Stimulated activated CD4-positive, alpha-beta T cell treated with anti-CD3 and anti-CD28 coated beads, Interleukin-2, amount 100 ng/mL, for 24 hours (primary cell): ENCODE measurements at regions not wholly inside any gene's neighbourhood (a gene's known extent, or its start where the extent isn't known, plus 50 kb on each side); places are given as distances from the start of the nearest gene placed in this dataset.

ENCODE experiments used
- DNase-seq, 2 donors: peaks; one replicate each; pipeline ENCODE4 v3.0.0-alpha.2; 2020

DNA sequence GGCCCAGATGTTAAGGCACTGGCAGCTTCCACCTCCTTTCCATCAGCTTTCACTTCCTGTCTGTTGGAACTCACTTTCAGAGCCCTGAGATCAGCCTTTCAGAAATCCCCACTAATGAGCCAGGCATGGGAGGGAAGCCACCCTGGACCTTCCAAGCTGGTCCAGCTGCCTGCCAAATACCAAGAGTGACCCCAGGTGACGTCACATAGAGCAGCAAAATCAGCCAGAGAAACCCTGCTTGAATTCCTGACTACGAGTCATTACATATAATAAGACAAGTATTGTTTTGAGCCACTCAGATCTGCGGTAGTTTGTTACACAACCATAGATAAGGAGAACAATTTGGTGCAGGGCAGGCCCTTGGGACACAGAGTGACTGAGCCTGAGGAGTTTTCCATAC lies 556.0 kb upstream of the JAG1 start:
- no peak for DNase-seq

DNA sequence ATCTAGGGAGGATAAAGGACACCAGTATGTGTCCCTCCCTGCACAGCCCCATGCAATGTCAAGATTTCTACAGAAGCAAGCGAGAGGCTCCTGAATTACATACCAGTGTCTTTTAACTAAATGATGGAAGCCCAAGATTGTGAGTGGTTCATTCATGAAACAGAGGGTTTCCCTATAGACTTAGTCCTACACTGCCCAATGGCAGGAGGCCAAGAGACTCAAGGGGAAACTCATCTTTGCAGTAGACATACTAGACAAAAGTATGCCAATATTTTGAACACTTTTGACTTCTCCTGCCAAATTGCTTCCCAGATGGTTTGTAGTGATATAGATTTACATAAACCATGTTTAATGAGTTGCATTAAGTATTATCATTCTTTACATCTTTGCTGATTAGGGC lies 557.2 kb upstream of the JAG1 start:
- no peak for DNase-seq

DNA sequence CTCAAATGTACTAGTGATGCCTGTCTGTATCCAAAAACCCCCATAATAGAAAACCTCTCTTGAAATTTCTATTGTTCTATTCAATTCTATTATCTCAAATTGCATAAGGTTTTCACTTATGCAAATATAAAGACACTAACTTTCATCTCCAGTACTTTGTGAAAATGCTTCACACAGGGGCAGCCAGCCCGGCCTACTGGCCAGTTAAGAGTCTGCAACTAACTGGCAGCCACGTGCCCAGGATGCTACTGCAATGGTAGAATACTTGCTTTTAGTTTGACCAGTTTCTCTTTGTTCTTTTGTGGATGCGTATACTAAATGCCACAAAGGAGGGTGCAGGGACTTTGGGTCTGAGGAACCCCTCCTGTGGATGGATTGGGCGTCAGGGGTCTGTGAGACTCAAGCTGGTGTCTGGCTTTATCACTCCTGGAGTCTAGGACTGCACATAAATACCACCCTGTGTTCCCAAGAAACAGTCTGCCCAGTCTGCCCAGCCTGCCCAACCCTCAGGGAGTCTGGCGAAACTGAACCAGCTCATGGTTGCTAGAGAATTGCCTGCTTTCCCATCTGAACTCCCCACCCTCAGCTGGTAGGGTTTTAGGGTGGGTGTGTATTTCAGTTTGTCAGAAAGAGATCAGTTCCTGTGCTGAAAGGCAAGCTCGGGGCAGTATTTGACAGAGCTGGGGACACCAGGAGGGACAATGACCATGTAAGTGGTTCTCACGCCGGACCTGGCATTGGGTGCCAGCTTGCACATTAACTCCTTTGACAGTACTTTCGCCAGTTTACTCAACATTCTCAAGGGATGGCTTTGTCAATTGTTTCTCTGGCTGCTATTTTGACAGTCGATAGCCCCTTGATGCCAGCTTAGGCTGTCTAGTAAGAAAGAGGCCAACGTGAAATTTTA lies 558.2 kb upstream of the JAG1 start:
- DNase-seq = no peak

DNA sequence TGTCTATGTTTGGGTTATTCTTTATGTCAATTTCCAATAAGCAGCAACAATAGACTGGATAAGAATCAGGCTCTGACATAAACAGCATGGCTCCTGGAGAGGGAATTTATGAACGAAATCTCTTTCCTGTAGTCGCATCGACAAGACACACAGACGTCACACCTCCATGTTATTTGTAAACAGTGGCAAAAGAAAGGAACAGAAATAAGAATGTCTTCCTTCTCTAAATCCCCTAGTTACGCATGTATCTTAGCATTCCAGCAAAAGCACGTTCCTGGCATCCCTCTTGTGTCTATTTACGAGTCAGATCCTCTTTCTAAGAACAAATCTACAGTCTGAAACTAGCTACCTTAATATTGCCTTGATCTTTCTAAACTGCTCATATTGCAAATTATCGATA lies 559.1 kb upstream of the JAG1 start:
- DNase-seq = no peak

DNA sequence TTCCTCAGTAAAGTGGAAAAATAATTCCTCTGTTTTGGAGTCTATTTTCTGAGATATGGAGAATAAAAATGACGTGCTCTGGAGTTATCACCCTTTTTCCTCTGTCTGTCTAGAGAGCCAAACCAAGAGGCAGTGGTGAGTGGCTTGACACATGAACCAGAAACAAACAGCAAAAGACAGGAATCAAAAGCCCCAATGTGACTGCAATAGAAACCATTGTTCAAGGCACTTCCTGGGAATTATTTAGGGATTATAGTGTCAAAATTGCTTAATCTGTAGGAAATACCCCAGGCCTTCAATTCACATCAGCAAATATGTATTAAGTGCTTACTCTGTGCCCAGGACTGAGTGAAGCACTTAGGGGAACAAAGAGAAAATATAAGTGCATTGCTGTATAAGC lies 560.4 kb upstream of the JAG1 start:
- no peak for DNase-seq

DNA sequence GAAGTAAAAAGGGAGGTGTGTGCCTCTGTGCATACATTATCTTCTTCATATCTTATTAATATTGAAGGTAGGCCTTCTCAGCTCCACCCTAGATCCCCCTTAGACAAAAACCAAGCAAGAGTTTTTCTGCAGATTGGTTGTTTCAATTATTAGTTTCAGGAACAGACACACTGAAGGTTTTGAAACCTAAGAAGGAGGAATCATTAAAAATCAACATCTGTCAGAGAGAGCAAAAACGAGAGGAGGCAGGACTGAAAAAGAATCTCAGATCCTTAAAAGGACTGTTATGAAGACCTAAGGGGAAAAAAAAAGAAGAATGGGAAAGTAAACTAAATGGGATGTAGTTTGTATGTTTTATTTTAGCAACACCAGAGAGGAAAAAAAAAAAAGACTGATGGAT lies 560.8 kb upstream of the JAG1 start:
- DNase-seq = no peak

DNA sequence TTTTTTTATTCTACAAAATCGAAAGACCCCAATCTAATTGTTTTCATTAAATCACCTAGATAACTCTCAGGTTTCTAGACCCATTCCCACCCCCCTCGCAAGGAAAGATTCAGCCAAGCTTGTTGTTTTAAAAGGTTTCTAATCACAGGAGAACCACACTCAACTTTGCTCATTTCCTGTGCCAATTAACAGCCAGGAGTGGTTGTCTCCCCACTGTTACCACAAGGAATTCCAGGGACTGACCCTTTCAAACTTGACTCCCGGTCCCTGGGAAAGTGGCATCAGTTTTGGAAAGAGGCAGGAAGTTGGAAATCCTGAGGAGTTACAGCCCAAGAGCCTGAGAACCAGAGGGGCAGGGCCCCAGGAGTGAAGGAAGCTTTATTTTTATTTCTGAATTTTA lies 561.3 kb upstream of the JAG1 start:
- no peak for DNase-seq

DNA sequence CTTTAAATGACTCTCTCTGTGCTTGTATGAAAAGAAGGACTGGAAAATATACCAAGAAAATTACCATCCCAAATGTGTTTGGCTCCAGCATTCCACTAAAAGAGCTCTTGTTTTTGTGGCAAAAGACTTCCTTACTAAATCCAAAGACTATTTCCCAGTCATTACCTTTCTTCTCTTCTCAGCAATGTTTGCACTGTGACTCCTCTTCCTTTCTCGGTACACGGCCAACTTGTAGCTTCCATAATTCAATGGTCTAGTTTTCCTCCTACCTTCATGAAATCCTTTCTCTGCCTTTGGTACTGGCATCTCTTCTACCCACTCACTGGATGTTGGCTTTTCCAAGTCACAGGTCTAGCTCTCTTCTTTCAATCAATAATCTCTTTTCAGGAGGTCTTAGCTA lies 568.5 kb upstream of the JAG1 start:
- no peak for DNase-seq

DNA sequence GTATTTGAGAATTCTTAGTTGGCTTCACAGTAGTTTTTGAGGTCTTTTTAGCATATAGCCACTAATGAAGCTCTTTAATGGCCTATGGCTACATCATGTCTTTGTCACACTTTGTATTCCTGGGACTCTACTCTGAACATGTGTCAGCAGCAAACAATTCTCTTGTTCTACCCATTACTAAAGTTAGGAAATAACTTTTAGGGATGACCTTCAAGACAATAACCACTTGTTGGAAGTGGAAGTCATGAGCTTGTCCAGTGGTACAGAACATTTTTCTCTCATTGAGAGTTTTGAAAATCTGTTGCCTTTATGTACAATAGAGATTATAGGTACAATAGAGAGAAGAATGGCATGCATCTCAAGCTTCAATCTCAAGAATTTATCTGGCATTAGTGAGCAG lies 571.6 kb upstream of the JAG1 start:
- no peak for DNase-seq

DNA sequence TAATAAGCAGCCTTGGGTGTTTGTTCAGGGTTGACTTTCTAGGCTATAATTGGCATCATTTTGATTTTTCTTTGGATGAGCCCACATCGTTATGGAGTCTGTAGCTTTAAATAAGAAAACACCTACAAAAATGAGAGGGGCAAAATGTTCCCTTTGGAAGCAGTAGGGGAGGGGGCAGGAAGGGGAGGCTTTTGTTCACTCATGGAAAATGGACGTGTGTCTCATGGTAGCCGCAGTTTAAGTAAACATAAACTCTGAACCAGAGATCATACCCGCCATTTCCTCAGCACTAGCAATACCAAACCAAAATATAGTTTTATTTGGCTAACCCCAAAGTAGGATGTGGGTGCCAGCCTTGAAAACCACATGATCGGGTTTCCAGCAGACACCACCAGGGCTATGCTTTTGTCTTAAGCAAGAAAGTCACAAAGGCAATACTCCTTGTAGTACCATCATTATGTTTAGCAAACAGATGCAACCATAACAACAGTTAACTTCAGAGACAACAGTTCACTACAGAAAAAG lies 572.5 kb upstream of the JAG1 start:
- no peak for DNase-seq

DNA sequence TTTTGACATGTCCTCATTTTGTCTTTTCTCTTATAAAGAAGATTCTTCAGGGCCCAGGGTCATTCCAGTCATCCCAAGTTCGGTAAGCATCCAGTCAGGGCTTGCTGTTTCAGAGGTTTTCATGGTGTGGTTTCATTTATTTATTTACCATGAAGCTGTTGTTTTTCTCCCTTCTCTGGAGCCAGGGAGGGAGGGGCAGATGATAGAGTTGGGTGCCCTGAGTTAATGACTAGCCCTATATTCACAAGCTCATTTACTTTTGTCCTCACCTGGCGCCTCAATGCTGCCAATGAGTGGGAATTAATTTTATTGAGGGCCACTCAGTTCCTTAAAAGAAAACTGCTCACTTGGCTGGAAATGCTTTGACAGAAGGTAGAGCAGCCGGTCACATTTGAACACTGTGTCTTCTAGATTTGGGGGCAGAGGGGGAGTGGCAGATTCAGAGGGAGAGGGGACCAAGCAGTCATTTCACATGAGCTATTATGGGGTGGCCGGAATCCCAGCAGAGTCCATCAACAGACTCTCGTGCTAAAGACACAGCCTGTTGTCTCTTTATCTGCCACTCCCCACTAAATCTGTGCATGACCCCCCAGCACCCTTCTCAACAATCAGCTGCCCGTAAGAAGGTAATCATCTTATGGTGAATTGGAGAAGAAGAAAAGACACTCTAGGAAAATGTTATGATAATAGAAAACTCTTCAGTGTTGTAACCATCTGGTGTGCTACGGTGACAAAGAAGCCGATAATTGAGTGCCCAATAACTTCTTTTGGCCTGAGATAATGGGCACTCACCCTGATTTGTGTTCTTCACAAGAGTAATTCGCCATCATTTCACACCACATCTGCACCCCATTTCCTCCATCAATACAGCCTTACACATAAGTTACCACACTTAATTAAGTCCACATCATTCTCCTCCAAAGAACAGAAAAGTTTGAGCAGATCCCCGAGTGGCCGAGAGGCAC lies 573.5 kb upstream of the JAG1 start:
- no peak for DNase-seq

DNA sequence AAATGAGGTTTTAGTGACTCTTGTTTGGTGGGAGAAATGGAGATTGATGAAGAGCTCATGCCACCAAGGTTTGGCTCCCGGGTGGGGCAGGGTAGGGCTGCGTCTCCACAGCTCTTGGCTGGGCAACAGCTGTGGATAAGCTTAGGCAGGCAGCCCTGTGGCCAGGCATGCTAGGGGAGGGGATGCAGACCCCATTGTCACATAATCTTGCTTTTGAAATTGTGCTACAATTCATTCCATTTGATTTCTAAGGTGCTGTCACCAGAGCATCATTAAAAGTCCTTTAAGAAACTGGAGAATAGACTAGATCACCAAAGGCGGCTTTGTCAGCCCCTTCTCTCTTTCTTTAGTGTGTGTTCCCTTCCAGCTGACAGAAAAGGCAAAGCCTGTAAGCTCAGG lies 574.2 kb upstream of the JAG1 start:
- DNase-seq = no peak

DNA sequence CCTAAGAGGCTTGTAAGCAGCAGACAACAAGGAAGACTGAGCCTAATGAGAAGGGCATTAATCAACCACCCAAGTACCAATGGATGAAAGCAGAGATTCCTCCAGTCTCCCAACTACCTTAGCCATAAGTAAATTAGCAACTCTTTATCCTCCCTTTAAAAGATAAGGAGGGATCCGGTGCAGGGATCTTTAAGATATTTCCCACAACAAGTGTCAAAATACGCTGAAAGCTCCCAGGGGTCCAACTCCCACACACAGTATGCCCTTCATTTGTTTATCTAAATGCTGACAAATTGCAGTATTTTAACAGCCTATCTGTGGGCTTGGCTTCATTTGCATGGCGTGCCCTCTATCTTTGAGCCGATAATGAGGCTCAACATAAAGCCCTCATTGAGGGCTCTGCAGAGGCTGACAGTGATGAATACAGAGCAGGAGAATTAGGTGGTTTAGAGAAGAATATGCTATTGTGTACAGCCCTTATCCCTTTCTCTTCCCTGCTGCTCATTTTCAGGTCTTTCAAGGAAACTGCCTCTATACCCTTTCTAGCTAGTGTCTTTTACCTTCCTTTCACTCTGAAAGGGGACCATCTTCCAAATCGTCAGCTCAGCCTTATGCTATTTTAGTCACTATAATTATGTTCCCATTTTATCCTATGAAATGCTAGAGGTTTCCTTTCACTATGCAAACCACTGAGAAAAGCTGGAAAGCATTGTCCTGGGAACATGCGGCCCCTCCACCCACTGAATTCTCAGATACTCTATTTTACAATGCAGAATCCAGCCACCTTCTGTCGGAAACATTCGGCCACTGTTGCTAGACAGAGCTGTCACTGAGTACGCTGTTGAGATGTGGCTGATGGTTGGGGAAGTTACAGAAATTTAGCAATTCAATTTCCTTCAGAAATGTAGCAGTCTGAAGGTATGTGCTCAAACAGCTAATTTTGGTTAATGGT lies 575.2 kb upstream of the JAG1 start:
- DNase-seq = no peak

DNA sequence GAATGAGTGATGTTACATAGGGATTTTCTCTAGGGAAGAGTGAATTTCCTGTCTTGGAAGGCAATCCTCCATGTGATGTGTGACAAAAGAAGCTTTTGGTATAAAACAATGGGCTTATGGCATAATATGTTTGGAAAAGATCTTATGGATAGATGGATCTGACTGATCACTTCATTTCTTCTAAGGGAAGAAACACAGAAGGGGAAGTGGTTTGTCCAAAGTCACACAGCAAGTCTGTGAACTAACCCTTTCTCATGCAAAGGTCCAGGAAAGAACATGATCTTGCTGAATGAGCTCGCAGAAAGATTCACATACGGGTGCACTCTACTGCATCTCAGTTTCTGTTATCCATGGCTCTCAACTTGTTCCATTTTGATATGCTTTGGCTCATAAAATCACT lies 575.9 kb upstream of the JAG1 start:
- no peak for DNase-seq

DNA sequence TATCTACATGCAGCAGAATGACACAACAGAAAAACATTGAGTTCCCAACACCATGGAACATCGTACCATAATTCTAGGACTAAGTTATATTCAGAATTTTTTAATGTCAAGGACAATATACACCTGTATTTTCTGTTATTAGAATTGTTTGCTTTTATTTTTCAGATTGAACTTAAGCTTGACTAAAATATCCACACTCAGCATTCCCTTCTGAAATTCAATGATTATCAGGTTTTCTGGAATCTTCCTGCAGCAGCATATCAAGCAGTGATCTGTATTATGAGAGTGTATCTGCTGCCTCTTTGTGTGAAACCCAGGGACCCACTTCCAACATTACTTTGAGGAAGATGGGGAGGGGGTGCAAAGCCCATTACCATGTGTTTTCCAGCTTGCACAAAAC lies 578.6 kb upstream of the JAG1 start:
- DNase-seq = no peak

DNA sequence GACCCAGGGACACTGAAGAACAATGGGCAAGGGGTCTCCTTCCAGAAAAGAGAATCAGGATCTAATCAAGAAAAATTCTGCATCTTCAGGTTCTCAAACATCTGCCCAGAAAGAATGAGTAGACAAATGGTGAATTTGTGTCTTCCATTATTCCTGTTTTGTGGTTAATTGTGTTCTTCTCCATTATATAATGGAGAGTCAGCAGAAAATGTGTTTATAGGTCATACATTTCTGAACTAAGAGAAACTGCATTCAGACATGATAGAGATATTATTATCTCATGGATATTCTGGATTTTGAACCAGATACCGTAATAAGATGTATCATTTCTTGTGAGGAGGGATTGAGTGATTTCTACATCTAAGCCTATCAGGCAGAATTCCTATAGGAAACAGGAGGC lies 581.7 kb upstream of the JAG1 start:
- no peak for DNase-seq

DNA sequence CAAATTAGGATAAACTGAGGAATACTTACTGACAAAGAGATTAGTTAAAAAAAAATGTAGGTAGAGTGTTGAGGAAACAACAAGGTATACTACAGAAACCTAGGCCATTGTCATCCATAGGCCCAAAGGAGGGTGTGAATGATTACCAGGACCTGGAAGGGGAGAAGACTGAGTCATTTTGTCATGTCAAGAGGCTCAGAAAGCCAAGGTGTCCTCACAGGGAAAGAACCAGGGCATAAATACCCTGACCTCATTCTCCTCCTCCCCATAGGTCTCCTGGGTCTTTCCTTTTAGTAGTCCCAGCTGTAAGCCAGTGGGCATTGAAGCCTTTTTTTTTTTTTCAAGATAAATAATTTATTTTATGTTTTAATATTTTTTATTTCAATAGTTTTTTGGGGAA lies 582.1 kb upstream of the JAG1 start:
- no peak for DNase-seq

DNA sequence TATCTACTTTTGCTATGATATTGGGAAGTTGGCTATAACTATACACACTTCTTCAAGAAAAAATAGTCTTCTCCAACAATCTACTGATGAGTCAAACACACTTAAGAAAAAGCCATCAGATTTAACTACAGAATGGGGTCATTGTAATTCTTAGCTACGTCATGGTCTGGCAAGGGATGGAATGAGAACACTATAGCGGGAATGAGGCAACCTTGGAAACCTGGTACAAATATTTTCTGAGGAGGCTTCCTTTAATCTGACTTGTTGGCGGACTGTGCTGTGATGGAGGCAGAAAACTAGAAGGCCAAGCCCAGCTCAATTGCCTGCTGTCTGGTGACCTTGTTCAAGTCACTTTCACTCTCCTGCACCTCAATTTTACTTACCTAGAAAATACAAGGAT lies 586.8 kb upstream of the JAG1 start:
- DNase-seq = no peak

DNA sequence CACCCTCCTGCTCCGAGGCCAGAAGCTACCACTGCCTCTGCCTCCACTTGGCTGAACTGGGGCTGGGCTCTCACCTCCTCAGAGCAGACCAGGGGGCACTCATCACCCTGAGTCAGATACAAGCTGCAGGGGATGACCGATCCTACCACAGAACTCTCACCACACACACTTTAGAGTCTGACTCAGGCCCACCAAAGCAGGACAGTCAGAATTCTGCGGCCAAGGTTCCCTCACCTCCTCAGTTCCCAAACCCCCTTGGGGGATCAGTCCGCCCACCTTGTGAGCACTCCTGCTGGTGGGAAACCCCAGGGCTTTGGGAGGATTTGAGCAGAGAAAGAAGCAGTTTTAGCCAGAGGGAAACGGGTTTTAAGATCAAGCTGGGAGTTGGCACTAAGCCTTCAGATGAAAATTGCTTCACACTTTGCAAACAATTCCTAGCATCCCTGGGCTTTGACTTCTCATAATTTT lies 587.8 kb upstream of the JAG1 start:
- no peak for DNase-seq

DNA sequence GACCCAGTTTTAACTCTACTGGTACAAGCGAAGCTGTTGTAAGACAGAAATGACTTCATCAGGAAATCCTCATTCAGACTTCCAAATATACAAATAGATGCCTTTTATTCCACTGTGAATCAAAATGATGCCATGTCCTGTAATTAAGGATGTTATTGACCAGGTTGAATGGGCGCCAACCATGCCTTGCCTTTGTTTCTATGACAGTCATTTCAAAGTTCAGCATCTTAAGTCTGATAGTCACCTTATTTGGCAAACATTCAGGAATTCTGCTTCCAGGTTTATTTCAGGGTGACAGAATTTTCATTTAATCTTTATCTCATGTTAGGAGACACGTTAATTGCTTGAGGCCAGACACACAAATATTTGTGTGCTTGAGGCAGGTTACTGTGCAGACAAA lies 592.8 kb upstream of the JAG1 start:
- no peak for DNase-seq

DNA sequence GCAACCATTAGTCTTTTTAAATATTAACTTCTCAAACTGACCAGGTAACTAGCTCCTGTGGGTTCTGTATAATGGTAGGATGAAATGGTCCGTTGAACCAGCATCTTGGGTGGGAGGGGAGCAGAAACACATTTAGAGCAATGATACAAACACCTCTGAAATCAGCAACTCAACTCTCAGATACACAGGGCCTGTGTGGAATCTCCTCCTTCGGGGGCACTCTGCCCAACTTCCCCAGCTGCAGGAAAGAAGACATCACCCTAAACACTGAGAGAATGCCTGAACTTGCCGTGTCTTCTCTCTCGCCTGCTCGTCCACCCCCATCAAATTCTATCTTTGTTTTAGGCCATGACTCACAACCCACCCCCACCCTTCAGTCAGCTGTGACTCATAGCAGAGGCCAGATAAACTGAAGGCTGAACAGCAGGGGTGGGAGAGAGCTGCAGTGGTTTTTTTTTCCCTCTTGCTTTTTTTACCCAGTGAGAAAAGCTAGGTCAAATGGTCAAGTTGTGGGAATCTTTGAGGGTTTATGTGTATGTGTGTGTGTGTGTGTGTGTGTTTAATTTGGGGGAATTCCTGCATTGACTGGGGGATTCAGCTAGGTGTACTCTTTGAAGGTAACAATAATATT lies 593.4 kb upstream of the JAG1 start:
- DNase-seq = no peak

DNA sequence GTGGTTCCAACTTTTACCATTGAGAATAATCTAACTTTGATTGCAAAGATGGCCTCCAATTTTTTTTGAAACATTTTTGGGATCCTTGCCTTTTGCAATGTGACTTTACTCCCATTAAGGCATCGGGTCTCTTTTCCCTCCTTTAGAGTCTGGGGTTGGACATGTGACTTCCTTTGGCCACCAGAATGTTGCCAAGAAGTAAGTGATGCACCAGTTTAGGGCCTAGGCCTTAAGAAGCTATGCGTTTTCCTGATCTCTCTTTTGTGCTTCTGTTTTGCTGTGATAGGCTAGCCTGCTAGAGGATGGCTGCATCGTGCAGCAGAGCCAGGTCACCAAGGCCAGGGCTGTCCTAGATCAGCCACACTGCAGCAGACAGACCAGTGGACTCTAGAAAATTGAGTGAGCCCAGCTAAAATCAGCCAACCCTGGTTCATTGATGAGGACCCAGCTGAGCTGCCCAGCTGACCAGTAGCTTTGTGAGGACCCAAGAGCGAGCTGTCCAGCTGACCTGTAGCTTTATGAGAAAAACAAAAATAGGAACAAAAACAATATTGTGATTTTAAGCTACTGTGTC lies 594.0 kb upstream of the JAG1 start:
- no peak for DNase-seq
